ENCODE measurements at regions not wholly inside any gene's neighbourhood (a gene's known extent, or its start where the extent isn't known, plus 50 kb on each side); places are given as distances from the start of the nearest gene placed in this dataset.

DNA sequence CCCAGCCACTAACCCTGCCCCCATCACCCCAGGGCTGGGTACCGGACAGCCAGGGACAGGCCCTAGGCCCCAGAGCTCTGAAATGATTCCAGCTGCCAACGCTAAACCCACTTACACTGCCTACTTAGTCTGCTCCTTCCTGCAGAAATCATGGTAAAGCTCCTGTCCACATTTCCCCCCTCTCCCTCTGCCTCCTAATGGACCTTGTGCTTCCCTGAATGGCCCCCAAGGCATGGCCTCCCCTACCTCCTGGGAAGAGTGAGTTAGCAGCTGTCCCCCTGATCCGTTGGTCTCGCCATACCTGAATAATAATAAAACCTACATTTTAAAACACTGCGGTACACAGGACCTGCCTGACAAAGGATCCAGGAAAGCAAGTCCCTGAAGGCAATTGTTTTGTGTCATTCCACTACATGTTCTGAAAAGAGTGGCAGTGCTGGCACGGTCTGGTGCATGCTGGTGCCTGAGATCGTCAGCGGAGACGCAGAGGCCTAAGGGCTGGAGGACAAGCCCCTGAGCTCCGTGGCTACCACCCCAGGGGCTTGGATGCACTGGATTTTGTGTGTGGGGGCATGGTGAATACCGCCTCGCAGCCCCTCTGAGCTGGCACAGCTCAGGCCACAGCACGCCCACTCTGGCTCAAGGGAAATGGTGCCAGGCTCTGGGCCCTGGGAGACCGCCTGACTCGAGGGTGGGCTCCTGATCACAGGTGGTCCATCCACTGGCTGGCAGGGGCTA lies 186.3 kb downstream of the CTTN start:
- TF ChIP-seq EP300 (IDR thresholded peaks at IDR 0.05; ENCODE audit: borderline replicate concordance) (no peak), MAX (IDR thresholded peaks at IDR 0.05) (no peak), EGR1 (IDR thresholded peaks at IDR 0.05) (no peak), REST (IDR thresholded peaks at IDR 0.05; ENCODE audit: low read depth) (no peak), YY1 (IDR thresholded peaks at IDR 0.05; ENCODE audit: low read depth) (no peak), USF1 (IDR thresholded peaks at IDR 0.05) (no peak), CREB1 (IDR thresholded peaks at IDR 0.05; ENCODE audit: low read depth) (no peak), TEAD4 (IDR thresholded peaks at IDR 0.05) (no peak), CEBPB (IDR thresholded peaks at IDR 0.05) (no peak), RAD21 (IDR thresholded peaks at IDR 0.05; ENCODE audit: low read depth) (no peak), TAF1 (IDR thresholded peaks at IDR 0.05; ENCODE audit: low read depth) (no peak), NFIC (IDR thresholded peaks at IDR 0.05) (no peak), ZBTB7A (IDR thresholded peaks at IDR 0.05; ENCODE audit: low read depth) (no peak)
